Muscle layer of colon (tissue), 2 donors: ENCODE measurements at regions not wholly inside any gene's neighbourhood (a gene's known extent, or its start where the extent isn't known, plus 50 kb on each side); places are given as distances from the start of the nearest gene placed in this dataset.
"Not testable (repeated sequence)": the region's sequence is repeated elsewhere in the genome, so short reads cannot be mapped to it uniquely, and the experiment has no call there.

ENCODE experiments used
- H3K27ac ChIP-seq: one replicate; pipeline ENCODE4 v1.7.0; 2013; ENCODE audit warnings: low read depth, mild to moderate bottlenecking, low read length, moderate library complexity
- H3K27me3 ChIP-seq, 2 donors: one replicate each; pipeline ENCODE4 v1.7.0; 2013; ENCODE audit warnings: low read length in 2 of 2, mild to moderate bottlenecking in 2 of 2; ENCODE audit not compliant: insufficient read depth in 2 of 2, control insufficient read depth in 1 of 2
- H3K36me3 ChIP-seq: one replicate; pipeline ENCODE4 v1.7.0; 2013; ENCODE audit warnings: mild to moderate bottlenecking, low read length; ENCODE audit not compliant: insufficient read depth
- H3K4me1 ChIP-seq: one replicate; pipeline ENCODE4 v1.7.0; 2013; ENCODE audit warnings: mild to moderate bottlenecking, low read length; ENCODE audit not compliant: insufficient read depth
- H3K4me3 ChIP-seq, 2 donors: one replicate each; pipeline ENCODE4 v1.7.0; 2013; ENCODE audit warnings: low read length in 2 of 2, low read depth in 1 of 2, mild to moderate bottlenecking in 1 of 2, moderate library complexity in 1 of 2
- H3K9ac ChIP-seq: one replicate; pipeline ENCODE4 v1.7.0; 2013; ENCODE audit warnings: low read length
- H3K9me3 ChIP-seq: one replicate; pipeline ENCODE4 v1.7.0; 2013; ENCODE audit warnings: mild to moderate bottlenecking, low read length
- donor health status: abdominal sarcoma.
- donor health status: Adenocarcinoma of cecum.

DNA sequence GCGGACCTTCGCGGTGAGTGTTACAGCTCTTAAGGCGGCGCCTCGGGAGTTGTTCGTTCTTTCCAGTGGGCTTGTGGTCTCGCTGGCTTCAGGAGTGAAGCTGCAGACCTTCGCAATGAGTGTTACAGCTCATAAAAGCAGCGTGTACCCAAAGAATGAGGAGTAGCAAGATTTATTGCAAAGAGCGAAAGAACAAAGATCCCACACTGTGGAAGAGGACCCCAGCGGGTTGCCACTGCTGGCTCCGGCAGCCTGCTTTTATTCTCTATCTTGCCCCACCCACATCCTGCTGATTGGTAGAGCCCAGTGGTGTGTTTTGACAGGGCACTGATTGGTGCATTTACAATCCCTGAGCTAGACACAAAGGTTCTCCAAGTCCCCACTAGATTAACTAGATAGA lies 941.9 kb downstream of the C4orf33 start:
- H3K27me3 ChIP-seq, H3K9me3 ChIP-seq, H3K36me3 ChIP-seq, H3K27ac ChIP-seq, H3K9ac ChIP-seq, H3K4me1 ChIP-seq, H3K4me3 ChIP-seq: not testable (repeated sequence)

DNA sequence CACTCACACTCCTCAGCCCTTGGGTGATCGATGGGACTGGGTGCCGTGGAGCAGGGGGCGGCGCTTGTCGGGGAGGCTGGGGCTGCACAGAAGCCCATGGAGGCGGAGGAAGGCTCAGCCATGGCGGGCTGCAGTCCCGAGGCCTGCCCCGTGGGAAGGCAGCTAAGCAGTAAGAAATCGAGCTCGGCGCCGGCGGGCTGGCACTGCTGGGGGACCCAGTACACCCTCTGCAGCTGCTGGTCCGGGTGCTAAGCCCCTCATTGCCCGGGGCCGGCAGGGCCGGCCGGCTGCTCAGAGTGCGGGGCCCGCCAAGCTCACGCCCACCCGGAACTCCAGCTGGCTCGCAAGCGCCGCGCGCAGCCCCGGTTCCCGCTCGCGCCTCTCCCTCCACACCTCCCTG lies 942.6 kb downstream of the C4orf33 start:
- H3K4me1 ChIP-seq, H3K27me3 ChIP-seq, H3K36me3 ChIP-seq, H3K27ac ChIP-seq, H3K9me3 ChIP-seq, H3K4me3 ChIP-seq, H3K9ac ChIP-seq: not testable (repeated sequence)

DNA sequence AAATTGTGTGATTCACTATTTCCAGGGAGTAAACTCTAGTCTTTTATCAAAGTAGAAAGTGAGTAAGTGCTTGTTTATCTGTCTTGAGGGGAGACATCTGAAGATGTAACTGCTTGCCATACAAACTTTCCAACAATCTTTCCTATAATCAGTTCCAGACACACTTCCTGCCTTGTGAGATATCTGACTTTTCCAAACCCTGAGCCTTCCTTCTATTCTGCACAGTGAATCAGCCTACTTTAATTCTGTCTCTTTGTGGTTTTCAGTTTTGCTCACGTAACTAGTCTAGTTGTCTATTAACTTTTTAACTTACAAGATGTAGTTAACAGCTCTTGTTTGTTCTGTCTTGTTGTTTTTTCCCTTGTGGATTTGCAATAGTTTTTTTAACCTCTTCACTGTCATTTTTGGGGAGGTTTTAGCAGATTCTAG lies 947.8 kb downstream of the C4orf33 start:
- Histone ChIP-seq H3K9ac (no peak overlapping the region), H3K36me3 (no peaks in the 10 kb centered on the region), H3K9me3 (no peaks in the 10 kb centered on the region), H3K4me1 (no peaks in the 10 kb centered on the region), H3K27ac (no peak overlapping the region), H3K27me3 (no peaks in the 10 kb centered on the region), H3K4me3 (no peak overlapping the region)

DNA sequence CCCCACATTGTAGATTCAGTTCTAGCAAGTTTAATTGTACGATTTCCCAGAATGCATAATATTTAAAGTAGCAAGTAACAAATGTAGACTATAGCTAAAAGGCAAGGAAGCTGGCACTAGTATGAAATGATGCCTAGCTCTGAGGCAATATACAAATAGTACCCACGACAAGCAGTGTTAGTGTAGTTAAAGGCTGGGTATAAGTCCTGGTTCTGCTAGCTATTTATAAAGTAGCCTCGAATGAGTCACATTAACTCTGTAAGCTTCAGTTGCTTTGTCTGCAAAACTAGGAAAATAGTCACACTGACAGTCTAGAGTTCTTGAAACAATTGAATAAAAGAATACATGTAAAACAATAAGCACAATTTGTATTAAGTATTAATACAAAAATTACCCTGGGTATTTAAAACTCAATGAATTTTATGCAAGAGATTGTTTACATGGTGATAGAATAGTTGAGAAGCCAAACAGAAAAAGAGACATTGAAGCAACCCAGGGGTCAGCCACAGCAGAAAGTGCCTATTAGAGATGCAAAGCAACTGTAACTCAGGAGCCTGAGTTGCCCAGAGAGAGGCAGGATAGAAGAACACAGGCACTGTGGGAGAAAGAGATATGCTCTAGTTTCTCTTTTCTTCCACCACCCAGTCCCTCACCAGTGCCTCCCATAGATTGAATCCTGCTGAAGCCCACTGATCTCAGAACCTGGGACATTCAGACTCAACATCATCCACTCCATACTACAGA lies 949.0 kb downstream of the C4orf33 start:
- Histone ChIP-seq H3K27me3 (no peaks in the 10 kb centered on the region), H3K36me3 (no peaks in the 10 kb centered on the region), H3K27ac (no peak overlapping the region), H3K4me3 (no peak overlapping the region), H3K4me1 (no peaks in the 10 kb centered on the region), H3K9me3 (no peaks in the 10 kb centered on the region), H3K9ac (no peak overlapping the region)

DNA sequence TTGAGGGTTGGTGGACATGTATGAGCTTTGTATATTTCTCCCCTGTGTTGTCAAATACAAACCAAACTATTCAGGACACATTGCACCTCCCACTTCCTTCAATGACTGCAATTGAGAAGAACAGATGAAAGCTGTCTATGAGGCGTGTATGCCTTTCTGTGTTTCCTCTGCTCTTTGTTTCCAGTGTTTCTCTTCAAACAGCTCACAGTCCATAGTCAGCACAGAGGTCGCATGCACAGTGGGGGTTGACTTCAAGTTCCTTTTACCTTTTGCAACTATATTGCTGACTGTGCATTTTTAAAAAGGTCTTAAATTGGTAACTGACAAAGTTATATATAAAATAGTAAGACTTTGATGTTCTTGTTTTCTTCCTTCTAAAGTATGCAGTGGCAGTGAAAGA lies 957.8 kb downstream of the C4orf33 start:
- H3K4me1 ChIP-seq, result no peaks in the 10 kb centered on the region
- H3K9me3 ChIP-seq, result no peaks in the 10 kb centered on the region
- H3K27ac ChIP-seq, result no peak overlapping the region
- H3K9ac ChIP-seq, result no peak overlapping the region
- no peak overlapping the region for H3K4me3 ChIP-seq
- H3K27me3 ChIP-seq, result no peaks in the 10 kb centered on the region
- H3K36me3 ChIP-seq, result no peaks in the 10 kb centered on the region

DNA sequence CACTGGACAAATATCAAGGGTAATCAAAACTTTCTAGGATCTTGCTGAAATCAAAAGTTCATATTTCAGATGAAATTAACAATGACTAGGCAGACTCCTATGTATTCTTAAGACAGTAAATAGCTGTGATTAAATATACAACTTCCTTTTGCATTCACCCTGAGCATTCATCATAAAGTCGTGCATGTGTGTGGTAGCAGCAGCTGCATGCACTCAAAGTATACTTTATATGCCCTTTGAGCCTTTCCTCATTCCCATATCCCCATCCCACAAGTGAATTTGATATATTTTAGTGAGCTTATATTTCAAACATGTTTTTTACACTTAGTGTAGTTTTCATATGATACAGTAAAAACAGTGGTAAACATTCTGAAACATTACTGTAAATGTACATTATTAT lies 959.0 kb downstream of the C4orf33 start:
- Histone ChIP-seq H3K27ac (no peak overlapping the region), H3K9me3 (no peaks in the 10 kb centered on the region), H3K4me1 (no peaks in the 10 kb centered on the region), H3K4me3 (no peak overlapping the region), H3K27me3 (no peaks in the 10 kb centered on the region), H3K9ac (no peak overlapping the region), H3K36me3 (no peaks in the 10 kb centered on the region)

DNA sequence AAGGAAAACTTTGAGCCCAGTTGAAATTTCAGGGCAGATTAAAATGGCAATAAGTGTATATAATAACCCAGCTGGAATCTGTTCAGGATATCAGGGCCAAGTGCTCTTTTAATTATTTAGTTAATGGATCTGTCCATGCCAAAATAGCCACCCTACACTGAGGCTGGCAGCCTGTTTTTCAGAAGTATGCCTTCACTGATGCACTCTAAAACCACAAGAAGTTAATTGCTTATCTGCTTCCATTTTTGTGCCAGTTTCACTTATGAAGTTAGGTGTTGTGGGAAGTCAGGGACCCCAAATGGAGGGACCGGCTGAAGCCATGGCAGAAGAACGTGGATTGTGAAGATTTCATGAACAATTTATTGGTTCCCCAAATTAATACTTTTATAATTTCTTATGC lies 960.3 kb downstream of the C4orf33 start:
- Histone ChIP-seq H3K36me3 (no peaks in the 10 kb centered on the region), H3K27me3 (no peaks in the 10 kb centered on the region), H3K4me1 (no peaks in the 10 kb centered on the region), H3K27ac (no peak overlapping the region), H3K9me3 (no peaks in the 10 kb centered on the region), H3K4me3 (no peak overlapping the region), H3K9ac (no peak overlapping the region)

DNA sequence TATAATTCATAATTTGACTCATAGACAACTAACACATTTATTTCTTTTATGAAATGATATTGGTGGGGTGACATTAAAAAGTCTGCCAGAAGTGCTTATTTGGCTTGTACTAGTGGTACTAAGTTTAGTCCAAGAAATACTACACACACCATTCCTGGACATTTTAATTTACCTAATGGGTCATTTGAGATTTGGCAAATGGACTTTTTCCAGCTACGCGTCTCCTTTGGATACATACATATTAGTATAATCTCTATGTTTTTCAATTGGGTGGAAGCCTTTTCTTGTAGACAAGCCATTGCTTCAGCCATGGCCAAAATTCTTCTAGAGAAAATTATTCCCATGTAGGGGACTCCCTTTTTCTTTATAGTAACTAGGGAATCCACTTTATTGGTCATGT lies 968.5 kb downstream of the C4orf33 start:
- H3K27ac ChIP-seq, result no peak overlapping the region
- no peaks in the 10 kb centered on the region for H3K9me3 ChIP-seq
- no peaks in the 10 kb centered on the region for H3K27me3 ChIP-seq
- H3K9ac ChIP-seq, result no peak overlapping the region
- H3K36me3 ChIP-seq, result no peaks in the 10 kb centered on the region
- H3K4me1 ChIP-seq, result no peaks in the 10 kb centered on the region
- no peak overlapping the region for H3K4me3 ChIP-seq

DNA sequence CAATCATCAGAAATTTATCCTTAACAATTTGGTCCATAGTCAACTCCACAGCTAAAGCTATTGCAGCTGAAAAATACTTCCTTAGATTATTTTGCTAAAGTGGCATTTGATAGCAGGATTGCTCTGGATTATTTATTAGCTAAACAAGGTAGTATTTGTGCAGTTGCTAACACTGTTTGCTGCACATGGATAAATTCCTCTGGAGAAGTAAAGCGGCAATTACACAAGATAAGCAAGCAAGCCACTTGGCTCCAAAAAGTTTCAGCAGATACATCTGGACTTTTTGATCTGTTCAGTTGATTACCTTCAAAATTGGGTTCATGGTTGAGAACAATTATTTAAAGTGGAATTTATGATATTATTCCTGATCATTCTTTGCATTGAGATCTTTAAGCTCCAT lies 971.5 kb downstream of the C4orf33 start:
- no peak overlapping the region for H3K4me3 ChIP-seq

DNA sequence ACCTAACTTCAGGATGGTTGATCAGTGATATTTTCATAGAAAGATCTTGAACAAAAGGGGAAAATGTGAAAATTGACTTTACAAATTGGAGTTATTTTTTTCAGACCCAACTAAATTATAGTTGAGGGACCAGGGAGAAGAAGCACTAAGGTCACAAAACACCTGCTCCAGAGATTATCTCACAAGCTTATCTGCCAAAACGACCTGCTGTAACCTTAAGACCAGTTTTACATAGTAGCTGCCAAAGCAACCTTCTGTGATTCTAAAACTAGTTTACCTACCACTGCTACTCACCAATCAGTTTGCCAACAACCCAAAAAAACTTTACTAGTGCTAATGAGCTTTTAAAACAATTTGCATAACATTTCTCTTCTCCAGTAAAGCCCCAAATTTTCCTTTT lies 972.1 kb downstream of the C4orf33 start:
- H3K27me3 ChIP-seq, result no peaks in the 10 kb centered on the region
- H3K9ac ChIP-seq, result no peak overlapping the region
- no peaks in the 10 kb centered on the region for H3K4me1 ChIP-seq
- no peaks in the 10 kb centered on the region for H3K9me3 ChIP-seq
- no peaks in the 10 kb centered on the region for H3K36me3 ChIP-seq
- H3K4me3 ChIP-seq, result no peak overlapping the region
- no peak overlapping the region for H3K27ac ChIP-seq

More for the DNA sequence above, 971.5 kb downstream of the C4orf33 start:
- Histone ChIP-seq H3K27me3 (no peaks in the 10 kb centered on the region), H3K9me3 (no peaks in the 10 kb centered on the region), H3K36me3 (no peaks in the 10 kb centered on the region), H3K27ac (no peak overlapping the region), H3K4me1 (no peaks in the 10 kb centered on the region), H3K9ac (no peak overlapping the region)

DNA sequence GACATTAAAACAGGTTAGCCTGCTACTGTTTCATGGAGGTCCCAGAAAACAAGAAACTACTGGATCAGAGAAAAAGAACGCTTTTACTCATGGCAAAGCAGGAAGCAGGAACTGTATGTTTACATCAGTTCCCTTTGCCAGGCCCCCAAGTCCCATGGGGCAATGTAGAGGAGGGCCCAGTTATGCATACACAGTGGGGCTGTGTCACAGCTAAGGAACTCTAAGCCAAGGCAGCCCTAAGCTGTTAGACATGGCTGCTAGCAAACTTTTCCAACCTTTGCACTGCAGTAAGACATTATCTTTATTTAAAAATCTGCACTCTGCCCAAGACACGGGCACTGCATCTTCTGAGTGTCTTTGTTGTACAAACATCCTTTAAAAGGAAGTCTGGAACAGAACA lies 975.8 kb downstream of the C4orf33 start:
- no peaks in the 10 kb centered on the region for H3K36me3 ChIP-seq
- no peak overlapping the region for H3K9ac ChIP-seq
- no peaks in the 10 kb centered on the region for H3K4me1 ChIP-seq
- no peaks in the 10 kb centered on the region for H3K9me3 ChIP-seq
- H3K4me3 ChIP-seq, result no peak overlapping the region
- H3K27me3 ChIP-seq, result no peaks in the 10 kb centered on the region
- H3K27ac ChIP-seq, result no peak overlapping the region

DNA sequence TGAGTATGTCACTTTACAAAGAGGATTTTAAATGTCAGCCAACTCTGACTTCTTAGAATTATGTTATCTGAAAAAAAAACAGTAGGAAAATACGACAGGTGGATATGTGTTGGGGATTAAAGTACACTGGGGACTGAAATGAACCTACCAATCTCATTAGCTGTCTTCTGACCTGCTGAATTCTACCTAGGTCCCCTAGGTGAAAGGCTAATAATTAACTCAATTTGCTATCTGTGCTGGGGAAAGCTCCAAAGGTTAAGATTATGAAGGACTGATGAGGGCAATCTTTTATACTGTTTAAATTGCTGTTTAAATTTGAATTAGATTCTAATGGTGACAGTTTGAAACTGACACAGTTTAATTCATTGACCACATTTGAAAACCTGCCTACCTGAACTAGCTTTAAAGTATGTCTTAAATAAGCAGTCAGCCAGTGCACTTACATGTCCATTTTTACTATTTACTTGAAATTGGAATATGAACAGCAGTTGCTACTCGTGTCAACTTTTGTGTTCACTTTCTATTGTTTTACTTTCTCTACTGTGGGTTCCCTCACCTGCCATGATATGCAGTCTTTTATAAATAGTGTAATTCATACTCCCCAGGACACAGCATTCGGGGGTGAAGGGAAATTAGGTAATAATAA lies 977.3 kb downstream of the C4orf33 start:
- Histone ChIP-seq H3K36me3 (no peaks in the 10 kb centered on the region), H3K4me1 (no peaks in the 10 kb centered on the region), H3K27ac (no peak overlapping the region), H3K9ac (no peak overlapping the region), H3K27me3 (no peaks in the 10 kb centered on the region), H3K9me3 (no peaks in the 10 kb centered on the region), H3K4me3 (no peak overlapping the region)
